Testis (tissue), 2 donors: ENCODE measurements at regions not wholly inside any gene's neighbourhood (a gene's known extent, or its start where the extent isn't known, plus 50 kb on each side); places are given as distances from the start of the nearest gene placed in this dataset.
"Not testable (repeated sequence)": the region's sequence is repeated elsewhere in the genome, so short reads cannot be mapped to it uniquely, and the experiment has no call there.

Experiments
- DNase-seq: peaks from one replicate; pipeline ENCODE4 v3.0.0-alpha.2; 2019
- H3K27ac ChIP-seq, 2 donors: fragments of 200-600 bp; sonication (generic); one replicate each; pipeline ENCODE4 v1.5.1; 2019
- H3K27me3 ChIP-seq: fragments of 200-600 bp; sonication (generic); one replicate; pipeline ENCODE4 v1.5.1; 2019
- H3K36me3 ChIP-seq: fragments of 200-600 bp; sonication (generic); one replicate; pipeline ENCODE4 v1.5.1; 2017; ENCODE audit warnings: low read depth; ENCODE audit errors: missing control alignments
- H3K4me1 ChIP-seq: fragments of 200-600 bp; sonication (generic); one replicate; pipeline ENCODE4 v1.5.1; 2019
- H3K4me3 ChIP-seq, 2 donors: fragments of 200-600 bp; sonication (generic); one replicate each; pipeline ENCODE4 v1.5.1; 2017 to 2019
- H3K9me3 ChIP-seq: fragments of 200-600 bp; sonication (generic); one replicate; pipeline ENCODE4 v1.5.1; 2017
- CTCF ChIP-seq, 3 experiments: fragments of 450-650 bp in 2 of 3; fragments of 200-600 bp in 1 of 3; sonication (generic) in 1 of 3; IDR thresholded peaks; one replicate each; pipeline ENCODE4 v1.5.1; 2016 to 2019; ENCODE audit warnings: antibody characterized with exemption in 3 of 3, mild to moderate bottlenecking in 2 of 3, moderate library complexity in 1 of 3
- POLR2A ChIP-seq: fragments of 450-650 bp; IDR thresholded peaks from one replicate; pipeline ENCODE4 v1.6.1; 2017; ENCODE audit warnings: antibody characterized with exemption, mild to moderate bottlenecking, moderate library complexity
- WGBS, 2 donors: methylation state at CpG; one replicate each; pipeline ENCODE4 v1.1.5; 2018; 5-methylcytosine and 5-hydroxymethylcytosine counted together
- intact Hi-C: fragments of 100-400 bp; cut with DNase I; formaldehyde crosslinking; loops from one replicate; pipeline ENCODE4 v1.15.1; 2023; ENCODE audit warnings: low total_unique reads

- no peaks in the 10 kb centered on the region for H3K27me3 ChIP-seq
- no peak overlapping the region for H3K4me3 ChIP-seq
- DNase-seq: no peak
- TF ChIP-seq CTCF (IDR thresholded peaks at IDR 0.05): no peak
- no peak for TF ChIP-seq POLR2A
- H3K4me1 ChIP-seq: no peaks in the 10 kb centered on the region
- H3K9me3 ChIP-seq: no peaks in the 10 kb centered on the region
- H3K27ac ChIP-seq: no peak overlapping the region
- intact Hi-C loops: no loop called here
- 81 to 82% methylated on average over 6 of the region's 6 CpGs for WGBS, 2 donors
- H3K36me3 ChIP-seq: no peaks in the 10 kb centered on the region
Measured at GRCh38 chr2:51782921-51783765, 751.2 kb upstream of the NRXN1 start.

DNA sequence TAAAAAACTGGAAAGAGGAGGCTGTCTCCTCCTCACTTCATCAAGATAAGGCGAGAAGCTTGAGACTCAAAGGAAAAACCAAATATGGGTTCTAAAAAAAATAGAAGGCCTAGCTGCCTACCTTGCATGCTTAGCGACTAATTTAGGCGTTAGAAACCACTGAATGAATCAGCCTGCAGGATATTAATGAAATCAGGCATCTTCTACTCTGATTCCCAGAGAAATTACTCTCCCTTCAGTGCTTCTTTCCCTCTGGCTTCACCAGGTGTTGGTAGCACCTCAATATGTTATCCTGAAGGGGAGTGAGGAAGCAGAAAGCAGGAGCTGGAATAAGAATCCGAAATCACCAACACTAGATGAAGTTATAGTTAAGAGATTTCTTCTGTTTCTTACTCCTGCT, 749.8 kb upstream of the NRXN1 start:
- H3K4me3 ChIP-seq: no peak overlapping the region
- no peaks in the 10 kb centered on the region for H3K4me1 ChIP-seq
- intact Hi-C loops: no loop called here
- no peak overlapping the region for H3K27ac ChIP-seq
- 91 to 92% methylated on average over 4 of the region's 4 CpGs for WGBS, 2 donors
- H3K27me3 ChIP-seq: no peaks in the 10 kb centered on the region
- no peaks in the 10 kb centered on the region for H3K9me3 ChIP-seq
- no peaks in the 10 kb centered on the region for H3K36me3 ChIP-seq
- no peak for TF ChIP-seq CTCF (IDR thresholded peaks at IDR 0.05)
- TF ChIP-seq POLR2A: no peak
- no peak for DNase-seq

DNA sequence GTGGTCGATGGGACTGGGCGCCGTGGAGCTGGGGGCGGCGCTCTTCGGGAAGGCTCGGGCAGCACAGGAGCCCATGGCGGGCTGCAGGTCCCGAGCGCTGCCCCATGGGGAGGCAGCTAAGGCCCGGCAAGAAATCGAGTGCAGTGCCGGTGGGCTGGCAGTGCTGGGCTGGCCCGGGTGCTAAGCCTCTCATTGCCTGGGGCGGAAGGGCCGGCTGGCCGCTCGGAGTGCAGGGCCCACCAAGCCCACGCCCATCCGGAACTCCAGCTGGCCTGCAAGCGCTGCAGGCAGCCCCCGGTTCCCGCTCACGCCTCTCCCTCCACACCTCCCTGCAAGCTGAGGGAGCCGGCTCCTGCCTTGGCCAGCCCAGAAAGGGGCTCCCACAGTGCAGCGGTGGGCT, 748.4 kb upstream of the NRXN1 start:
- no peaks in the 10 kb centered on the region for H3K4me1 ChIP-seq
- no peaks in the 10 kb centered on the region for H3K27me3 ChIP-seq
- H3K4me3 ChIP-seq: peak overlapping the region in 1 of 2 donors; percentile 40
- intact Hi-C loops: no loop called here
- H3K27ac ChIP-seq: no peak overlapping the region
- WGBS, 2 donors: 50 to 99% methylated on average over 5 to 15 of the region's 26 CpGs
- H3K9me3 ChIP-seq: no peaks in the 10 kb centered on the region
- no peak for DNase-seq
- no peaks in the 10 kb centered on the region for H3K36me3 ChIP-seq
- no peak for TF ChIP-seq CTCF (IDR thresholded peaks at IDR 0.05)
- TF ChIP-seq POLR2A: no peak

DNA sequence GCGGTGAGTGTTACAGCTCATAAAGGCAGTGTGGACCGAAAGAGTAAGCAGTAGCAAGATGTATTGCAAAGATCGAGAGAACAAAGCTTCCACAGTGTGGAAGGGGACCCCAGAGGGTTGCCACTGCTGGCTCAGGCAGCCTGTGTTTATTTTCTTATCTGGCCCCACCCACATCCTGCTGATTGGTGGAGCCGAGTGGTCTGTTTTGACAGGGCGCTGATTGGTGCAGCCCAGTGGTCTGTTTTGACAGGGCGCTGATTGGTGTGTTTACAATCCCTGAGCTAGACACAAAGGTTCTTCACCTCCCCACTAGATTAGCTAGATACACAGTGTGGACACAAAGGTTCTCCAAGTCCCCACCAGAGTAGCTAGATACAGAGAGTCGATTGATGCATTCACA, 747.8 kb upstream of the NRXN1 start:
- H3K4me1 ChIP-seq, H3K36me3 ChIP-seq, H3K27ac ChIP-seq, H3K9me3 ChIP-seq, intact Hi-C loops, H3K27me3 ChIP-seq: not testable (repeated sequence)
- peak; percentile 62 for DNase-seq
- 54 to 75% methylated on average over 7 of the region's 7 CpGs for WGBS, 2 donors
- peak overlapping the region; percentile 4 to 40 for H3K4me3 ChIP-seq

DNA sequence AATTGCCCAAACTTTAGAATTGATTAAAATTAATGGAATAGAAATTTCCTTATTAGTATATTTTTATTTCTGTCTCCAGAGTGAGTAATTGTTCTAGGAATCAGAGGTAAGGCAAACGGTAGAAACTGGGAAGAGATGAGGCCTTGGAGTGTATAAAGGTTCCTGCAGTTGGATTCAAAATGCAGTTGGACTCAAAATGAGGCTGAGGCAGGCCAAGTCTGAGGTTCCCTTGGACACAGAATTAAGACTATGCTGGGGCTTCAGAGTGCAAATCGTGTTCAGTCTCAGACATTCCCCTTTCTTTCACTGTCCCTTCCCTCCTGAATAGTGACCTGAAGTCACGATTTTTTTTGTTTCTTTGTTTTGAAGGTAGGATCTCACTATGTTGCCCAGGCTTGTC, 746.9 kb upstream of the NRXN1 start:
- Histone ChIP-seq H3K27ac (no peak overlapping the region), H3K27me3 (no peaks in the 10 kb centered on the region), H3K4me1 (no peaks in the 10 kb centered on the region), H3K4me3 (peak overlapping the region in 1 of 2 donors; percentile 40), H3K36me3 (no peaks in the 10 kb centered on the region), H3K9me3 (no peaks in the 10 kb centered on the region)
- 51 to 57% methylated on average over 3 of the region's 3 CpGs for WGBS, 2 donors
- TF ChIP-seq CTCF (IDR thresholded peaks at IDR 0.05): no peak
- TF ChIP-seq POLR2A: no peak
- DNase-seq: no peak
- intact Hi-C loops: no loop called here

GRCh38 chr2:51774606-51775005, 742.7 kb upstream of the NRXN1 start:
- H3K27me3 ChIP-seq, H3K36me3 ChIP-seq, H3K4me3 ChIP-seq, H3K9me3 ChIP-seq, intact Hi-C loops, H3K4me1 ChIP-seq, H3K27ac ChIP-seq, DNase-seq: not testable (repeated sequence)
- WGBS, 2 donors: 94 to 97% methylated on average over 12 of the region's 12 CpGs
